ENCODE measurements at regions not wholly inside any gene's neighbourhood (a gene's known extent, or its start where the extent isn't known, plus 50 kb on each side); places are given as distances from the start of the nearest gene placed in this dataset.

GRCh38 chr18:2171840-2172625, 399.3 kb downstream of the METTL4 start:
- no peak for TF ChIP-seq CSDC2 (CRISPR knock-in tag; IDR thresholded peaks at IDR 0.05)
- TF ChIP-seq ZFP30 (CRISPR knock-in tag; IDR thresholded peaks at IDR 0.05): no peak
- no peak for TF ChIP-seq PATZ1 (CRISPR knock-in tag; IDR thresholded peaks at IDR 0.05; ENCODE audit: borderline replicate concordance)
- TF ChIP-seq PPARA (CRISPR knock-in tag; IDR thresholded peaks at IDR 0.05; ENCODE audit: borderline replicate concordance): no peak
- no peak for TF ChIP-seq BACH2 (CRISPR knock-in tag; IDR thresholded peaks at IDR 0.05; ENCODE audit: borderline replicate concordance)
- no peak for TF ChIP-seq ISL1 (CRISPR knock-in tag; IDR thresholded peaks at IDR 0.05)
- no peak for TF ChIP-seq CREB5 (CRISPR knock-in tag; IDR thresholded peaks at IDR 0.05; ENCODE audit: low read depth)
- no peak for TF ChIP-seq ZNF70 (CRISPR knock-in tag; IDR thresholded peaks at IDR 0.05)
- TF ChIP-seq GLIS3 (CRISPR knock-in tag; IDR thresholded peaks at IDR 0.05): no peak
- no peak for TF ChIP-seq ARNTL (CRISPR knock-in tag; IDR thresholded peaks at IDR 0.05; ENCODE audit: borderline replicate concordance, low read depth)
- TF ChIP-seq TSHZ2 (CRISPR knock-in tag; IDR thresholded peaks at IDR 0.05): no peak
- no peak for TF ChIP-seq RARB (CRISPR knock-in tag; IDR thresholded peaks at IDR 0.05)
- TF ChIP-seq CSRNP3 (CRISPR knock-in tag; IDR thresholded peaks at IDR 0.05): no peak

Data from SK-N-SH treated with all-trans-retinoic acid at 6 μM for 48 hours (cell line).